ENCODE measurements at regions not wholly inside any gene's neighbourhood (a gene's known extent, or its start where the extent isn't known, plus 50 kb on each side); places are given as distances from the start of the nearest gene placed in this dataset.

GRCh38 chr20:24146231-24146634 is 157.7 kb upstream of the GGTLC1 start:
- Histone ChIP-seq H3K4me1 (no peaks in the 10 kb centered on the region), H3K9me3 (no peaks in the 10 kb centered on the region), H3K27ac (no peak overlapping the region), H3K27me3 (ENCODE audit: low read depth) (no peaks in the 10 kb centered on the region), H3K36me3 (no peaks in the 10 kb centered on the region), H3K4me3 (no peak overlapping the region)
- DNase-seq = no peak
- no peak for TF ChIP-seq CTCF (IDR thresholded peaks at IDR 0.05)
- no peak for ATAC-seq
- intact Hi-C loops (cut with DNase I) = no loop called here

GRCh38 chr20:24144371-24144770 is 155.8 kb upstream of the GGTLC1 start:
- ATAC-seq = no peak
- DNase-seq = no peak
- no peak overlapping the region for H3K27ac ChIP-seq
- intact Hi-C loops (cut with DNase I) = no loop called here
- H3K27me3 ChIP-seq (ENCODE audit: low read depth) = no peaks in the 10 kb centered on the region
- no peak overlapping the region for H3K4me3 ChIP-seq
- no peak for TF ChIP-seq CTCF (IDR thresholded peaks at IDR 0.05)
- H3K4me1 ChIP-seq = no peaks in the 10 kb centered on the region
- H3K9me3 ChIP-seq = no peaks in the 10 kb centered on the region
- no peaks in the 10 kb centered on the region for H3K36me3 ChIP-seq

GRCh38 chr20:24141111-24141510 is 152.5 kb upstream of the GGTLC1 start:
- Histone ChIP-seq H3K27me3 (ENCODE audit: low read depth) (no peaks in the 10 kb centered on the region), H3K4me1 (no peaks in the 10 kb centered on the region), H3K9me3 (no peaks in the 10 kb centered on the region), H3K27ac (no peak overlapping the region), H3K4me3 (no peak overlapping the region), H3K36me3 (no peaks in the 10 kb centered on the region)
- ATAC-seq (no peak), DNase-seq (no peak)
- intact Hi-C loops (cut with DNase I) = no loop called here
- TF ChIP-seq CTCF (IDR thresholded peaks at IDR 0.05) = no peak

- Histone ChIP-seq H3K27me3 (ENCODE audit: low read depth) (no peaks in the 10 kb centered on the region), H3K9me3 (no peaks in the 10 kb centered on the region), H3K4me3 (no peak overlapping the region), H3K4me1 (no peaks in the 10 kb centered on the region), H3K36me3 (no peaks in the 10 kb centered on the region), H3K27ac (no peak overlapping the region)
- no peak for ATAC-seq
- DNase-seq = no peak
- intact Hi-C loops (cut with DNase I) = no loop called here
- TF ChIP-seq CTCF (IDR thresholded peaks at IDR 0.05) = no peak
Measured at GRCh38 chr20:24139846-24140245, 151.3 kb upstream of the GGTLC1 start.

- H3K27ac ChIP-seq = no peak overlapping the region
- no peaks in the 10 kb centered on the region for H3K9me3 ChIP-seq
- DNase-seq (no peak), ATAC-seq (no peak)
- no peak for TF ChIP-seq CTCF (IDR thresholded peaks at IDR 0.05)
- no peaks in the 10 kb centered on the region for H3K36me3 ChIP-seq
- intact Hi-C loops (cut with DNase I) = no loop called here
- no peaks in the 10 kb centered on the region for H3K27me3 ChIP-seq (ENCODE audit: low read depth)
- H3K4me3 ChIP-seq = no peak overlapping the region
- no peaks in the 10 kb centered on the region for H3K4me1 ChIP-seq
Measured at GRCh38 chr20:24138951-24139350, 150.4 kb upstream of the GGTLC1 start.
